GM18873 (cell line): ENCODE measurements at regions not wholly inside any gene's neighbourhood (a gene's known extent, or its start where the extent isn't known, plus 50 kb on each side); places are given as distances from the start of the nearest gene placed in this dataset.

Experiments used
- ATAC-seq: cut with Tn5 transposase; IDR thresholded peaks from one replicate; pipeline ENCODE4 v1.9.1; 2021; ENCODE audit warnings: mild to moderate bottlenecking, moderate library complexity, moderate number of reproducible peaks; ENCODE audit not compliant: unreplicated experiment, low FRiP score

DNA sequence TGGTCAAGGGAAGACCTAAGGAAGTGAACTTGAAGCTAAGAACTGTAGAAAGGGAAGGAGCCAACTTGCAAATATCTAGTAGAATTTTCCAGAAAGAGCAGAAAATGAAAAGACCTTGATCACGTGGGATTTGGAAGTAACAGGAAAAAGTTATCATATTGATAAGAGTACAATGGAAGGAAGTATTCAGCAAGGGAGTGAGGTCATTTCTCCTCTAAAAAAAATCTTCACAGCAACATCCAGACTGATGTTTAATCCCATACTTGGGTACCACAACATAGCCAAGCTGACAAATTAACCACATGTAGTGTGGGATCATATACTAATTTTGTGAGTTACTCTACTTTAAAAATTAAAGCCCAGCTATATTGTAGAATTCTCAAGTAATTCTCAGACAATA lies 207.0 kb upstream of the CXCL12 start:
- no peak for ATAC-seq

DNA sequence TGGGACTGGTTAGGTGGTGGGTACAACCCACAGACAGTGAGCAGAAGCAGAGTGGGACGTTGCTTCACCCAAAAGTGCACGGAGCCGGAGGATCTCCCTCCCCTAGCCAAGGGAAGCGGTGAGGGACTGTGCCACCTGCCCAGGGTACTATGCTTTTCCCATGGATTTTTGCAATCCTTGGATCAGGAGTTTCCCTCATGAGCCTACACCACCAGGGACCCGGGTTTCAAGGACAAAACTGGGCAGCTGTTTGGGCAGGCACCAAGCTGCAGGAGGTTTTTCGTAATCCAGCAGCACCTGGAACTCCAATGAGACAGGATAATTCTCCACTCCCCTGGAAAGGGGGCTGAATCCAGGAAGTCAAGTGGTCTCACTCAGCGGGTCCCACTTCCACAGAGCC lies 209.1 kb upstream of the CXCL12 start:
- no peak for ATAC-seq

DNA sequence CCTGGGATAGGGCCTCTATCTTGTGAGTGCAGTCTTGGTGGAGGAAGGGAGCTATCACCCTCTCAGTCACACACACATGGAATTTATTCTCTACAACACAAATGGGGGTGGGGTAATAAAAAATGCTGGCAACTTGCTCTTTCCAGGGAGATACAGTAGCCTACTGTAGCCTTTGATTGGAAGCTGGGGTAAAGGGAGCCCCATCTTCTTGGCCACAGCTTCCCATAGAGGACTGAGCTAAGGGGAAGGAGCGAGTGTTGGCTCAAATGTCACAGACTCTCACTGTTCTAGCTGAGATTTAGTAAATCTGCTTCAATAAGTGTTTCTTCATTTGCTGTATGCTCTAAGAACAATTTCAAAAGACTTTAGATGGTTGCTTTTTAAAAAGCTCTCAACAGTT lies 222.2 kb upstream of the CXCL12 start:
- ATAC-seq = no peak

DNA sequence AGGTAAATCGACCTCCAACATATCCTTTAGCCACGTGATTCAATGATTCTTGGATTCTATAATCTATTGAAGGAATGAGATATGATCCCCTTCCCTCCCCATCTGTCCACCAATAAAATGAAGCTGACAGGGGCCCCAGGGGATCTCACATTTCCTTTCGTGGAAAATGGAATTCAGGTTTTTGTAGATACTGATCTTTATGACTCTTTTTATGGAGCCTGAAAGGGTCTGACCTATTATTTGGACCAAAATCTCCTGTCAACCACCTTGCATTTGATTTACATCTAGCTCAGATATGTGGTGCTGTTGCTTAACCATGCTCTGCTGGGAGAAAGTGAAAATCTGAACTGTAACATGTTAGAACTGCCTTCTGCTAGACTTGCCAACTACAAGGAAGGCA lies 234.0 kb upstream of the CXCL12 start:
- ATAC-seq = no peak

DNA sequence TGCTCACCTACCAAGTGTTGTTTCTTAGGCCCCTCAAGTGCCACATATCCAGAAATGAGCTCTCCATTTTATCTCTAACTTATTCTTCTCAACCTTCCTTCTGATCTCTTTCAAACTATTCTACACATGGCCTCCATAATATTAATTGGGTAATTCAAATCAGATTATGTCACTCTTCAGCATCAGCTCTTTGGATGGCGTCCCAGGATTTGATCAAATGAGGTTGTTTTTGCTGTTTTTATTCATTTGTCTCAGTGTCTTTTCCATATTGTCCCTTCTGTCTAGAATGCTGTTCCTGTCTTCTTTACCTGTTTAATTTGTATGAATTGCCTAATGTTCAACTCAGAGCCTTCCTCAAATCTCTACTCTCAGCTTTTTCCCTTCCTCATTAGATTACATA lies 234.6 kb upstream of the CXCL12 start:
- ATAC-seq = no peak

DNA sequence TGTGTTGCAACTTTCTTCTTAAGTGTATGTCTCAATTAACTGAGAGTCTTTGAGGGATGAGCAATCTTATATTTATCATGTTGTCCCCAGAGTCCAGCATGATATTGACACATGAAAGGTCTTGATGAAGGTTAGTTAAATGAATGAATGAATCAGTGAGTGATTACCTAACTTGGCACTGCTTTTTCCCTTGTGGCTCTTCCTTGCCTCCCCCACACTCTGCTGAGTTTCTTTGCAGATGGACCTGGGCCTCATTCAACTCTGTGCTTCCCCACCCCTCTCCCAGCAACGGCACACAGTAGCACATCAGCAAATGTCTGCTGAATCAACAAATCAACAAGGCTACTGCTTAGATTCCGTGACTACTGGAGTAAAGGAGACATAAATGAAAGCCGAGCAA lies 235.1 kb upstream of the CXCL12 start:
- ATAC-seq = no peak

DNA sequence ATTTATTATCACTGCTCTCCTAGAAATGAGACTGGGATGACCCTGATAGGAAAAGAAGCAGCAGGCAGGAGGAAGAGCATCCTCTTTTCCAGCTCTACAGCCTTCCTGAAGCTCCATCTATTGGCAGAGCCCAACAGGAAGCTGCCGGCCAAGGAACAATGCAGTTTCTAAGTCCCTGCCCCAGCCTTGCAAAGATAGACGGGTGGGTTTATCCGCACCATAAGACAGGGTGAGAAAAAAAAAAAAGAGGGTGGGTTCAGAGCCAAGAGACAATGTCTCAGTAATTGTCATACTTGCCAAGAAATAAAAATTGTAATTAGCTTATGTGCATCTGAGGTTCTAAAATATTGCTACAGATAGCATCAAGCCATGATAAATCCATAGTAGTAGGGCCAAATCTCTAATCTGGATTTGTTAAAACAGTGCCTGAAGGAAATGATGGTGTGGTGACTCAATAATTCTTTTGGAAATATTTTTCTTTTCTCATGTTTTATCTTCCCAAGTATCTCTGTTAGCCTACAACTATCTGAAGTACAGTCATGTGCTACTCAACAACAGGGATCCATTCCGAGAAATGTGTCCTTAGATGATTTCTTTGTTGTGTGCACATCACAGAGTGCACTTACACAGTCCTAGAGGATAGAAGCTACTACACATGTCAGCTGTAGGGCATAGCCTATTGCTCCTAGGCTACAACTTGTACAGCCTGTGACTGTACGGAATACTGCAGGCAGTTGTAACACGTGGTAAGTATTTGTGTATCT lies 242.9 kb upstream of the CXCL12 start:
- ATAC-seq = no peak

DNA sequence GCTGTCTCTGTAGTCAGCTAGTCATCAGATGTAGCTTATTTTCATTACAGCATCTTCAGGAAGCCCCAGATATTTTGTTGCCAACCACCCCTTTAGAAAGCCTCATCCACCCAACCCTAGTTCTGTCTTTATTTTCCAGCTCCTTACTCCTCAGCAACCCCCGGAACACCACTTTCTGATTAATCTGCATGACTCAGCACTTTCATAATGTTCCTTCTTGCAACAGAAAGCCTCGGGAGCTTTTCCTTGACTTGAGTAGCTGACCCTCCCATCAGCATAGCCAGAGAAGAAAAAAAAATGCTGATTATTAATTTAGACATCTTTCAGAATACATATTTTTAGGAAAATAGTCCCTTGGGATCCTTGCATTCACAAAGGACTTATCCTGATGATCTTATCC lies 244.0 kb upstream of the CXCL12 start:
- ATAC-seq = no peak

DNA sequence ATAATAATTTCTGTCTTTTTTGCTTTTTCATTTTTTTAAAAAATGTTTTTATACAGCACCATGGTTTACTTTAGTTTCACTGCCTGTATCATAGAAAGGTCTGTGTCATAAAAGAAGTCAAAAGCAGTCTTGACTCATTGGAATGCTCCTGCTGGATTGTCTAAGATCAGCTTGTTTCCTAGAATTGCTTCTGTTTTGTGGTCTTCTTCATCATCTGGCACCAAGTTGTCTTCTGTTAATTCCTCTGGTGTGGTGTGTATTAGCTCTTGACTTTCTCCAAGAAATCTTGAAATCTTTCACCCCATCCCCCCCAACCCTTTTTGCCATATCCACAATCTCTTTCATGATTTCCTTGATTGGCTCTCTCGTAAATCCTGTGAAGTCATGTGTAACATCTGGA lies 250.3 kb upstream of the CXCL12 start:
- ATAC-seq = no peak

DNA sequence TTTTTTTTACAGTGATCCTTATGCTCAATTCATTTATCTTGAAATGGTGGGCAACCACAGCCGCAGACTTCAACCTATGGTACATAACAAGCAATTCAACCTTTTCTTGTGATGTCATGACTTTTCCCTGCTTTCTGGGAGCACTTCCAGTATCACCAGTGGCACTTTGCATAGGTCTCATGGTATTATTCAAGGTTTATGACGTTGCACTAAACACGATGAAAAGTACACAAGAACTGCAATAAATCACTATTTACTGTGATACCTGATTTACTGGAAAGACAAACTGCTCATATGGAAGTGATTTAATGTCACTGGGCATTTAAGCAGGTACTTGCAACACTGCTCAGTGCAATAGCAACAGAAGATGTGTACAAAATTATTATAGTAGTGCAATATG lies 251.7 kb upstream of the CXCL12 start:
- no peak for ATAC-seq

DNA sequence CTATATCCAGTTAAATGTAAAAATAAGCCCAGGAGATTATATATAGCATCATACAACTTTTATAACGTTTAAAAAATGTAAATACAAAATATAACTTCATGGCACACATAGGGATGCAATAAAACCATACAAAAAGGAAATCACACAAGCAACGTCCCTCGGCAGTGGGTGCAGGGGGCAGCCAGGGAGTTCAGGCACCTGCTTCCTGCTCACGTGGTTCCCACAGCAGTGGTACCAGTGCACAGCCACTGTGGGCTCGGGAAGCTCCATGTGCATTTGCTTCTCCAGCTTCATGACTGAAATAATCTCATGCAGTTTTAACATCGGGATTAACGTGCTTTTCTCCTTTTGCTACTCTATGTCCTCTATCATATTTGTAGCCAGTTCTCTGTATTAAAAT lies 255.5 kb upstream of the CXCL12 start:
- no peak for ATAC-seq

DNA sequence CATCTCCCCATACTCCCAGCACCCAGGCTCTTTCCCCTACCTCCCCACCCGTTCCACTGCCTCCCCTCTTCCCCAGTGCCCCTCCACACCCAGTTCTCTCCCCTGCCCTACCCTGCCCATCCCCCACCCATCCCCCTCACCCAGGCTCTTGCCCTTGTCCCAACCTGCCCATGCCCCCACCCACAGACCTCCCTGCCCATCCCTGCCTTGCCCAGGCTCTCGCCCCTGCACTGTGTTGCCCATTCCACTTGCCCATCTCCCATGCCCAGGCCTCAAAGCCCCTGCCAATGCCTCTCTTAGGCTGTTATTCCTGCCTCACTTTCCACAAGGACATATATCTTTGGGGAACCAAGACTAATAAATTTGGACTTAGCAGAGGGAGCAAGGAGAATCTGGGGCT lies 262.6 kb upstream of the CXCL12 start:
- ATAC-seq = no peak

DNA sequence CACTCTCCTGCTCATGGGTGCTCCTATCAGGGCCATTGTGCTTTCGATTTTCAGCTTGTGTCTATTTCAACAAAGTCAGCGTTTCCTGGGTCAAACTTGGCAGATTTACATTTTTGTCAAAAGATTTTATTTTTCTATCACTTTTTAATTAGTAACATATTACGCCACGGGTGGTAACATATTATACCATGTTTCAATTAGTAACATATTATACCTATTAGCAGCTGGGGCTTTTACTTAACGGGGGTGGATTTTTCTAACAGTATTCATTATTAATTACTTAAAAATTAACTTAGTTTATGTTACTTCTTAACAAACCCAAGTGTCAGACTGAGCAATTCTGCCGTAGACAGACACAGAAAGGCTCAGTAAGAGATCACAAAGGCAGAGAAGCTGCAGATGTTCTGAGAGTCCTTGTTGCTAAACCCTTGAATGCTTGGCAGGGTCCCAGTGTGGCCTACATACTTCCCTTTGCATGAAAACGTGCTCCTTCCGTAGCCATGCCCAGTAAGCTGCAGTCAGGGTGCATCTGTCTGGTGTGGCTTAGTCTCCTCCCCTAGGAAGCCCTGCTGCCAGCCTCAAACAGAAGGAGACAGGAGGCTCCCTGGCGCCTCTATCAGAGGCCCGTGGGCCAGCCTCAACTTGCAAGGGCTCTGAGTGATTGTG lies 263.1 kb upstream of the CXCL12 start:
- peak; percentile 87 for ATAC-seq

DNA sequence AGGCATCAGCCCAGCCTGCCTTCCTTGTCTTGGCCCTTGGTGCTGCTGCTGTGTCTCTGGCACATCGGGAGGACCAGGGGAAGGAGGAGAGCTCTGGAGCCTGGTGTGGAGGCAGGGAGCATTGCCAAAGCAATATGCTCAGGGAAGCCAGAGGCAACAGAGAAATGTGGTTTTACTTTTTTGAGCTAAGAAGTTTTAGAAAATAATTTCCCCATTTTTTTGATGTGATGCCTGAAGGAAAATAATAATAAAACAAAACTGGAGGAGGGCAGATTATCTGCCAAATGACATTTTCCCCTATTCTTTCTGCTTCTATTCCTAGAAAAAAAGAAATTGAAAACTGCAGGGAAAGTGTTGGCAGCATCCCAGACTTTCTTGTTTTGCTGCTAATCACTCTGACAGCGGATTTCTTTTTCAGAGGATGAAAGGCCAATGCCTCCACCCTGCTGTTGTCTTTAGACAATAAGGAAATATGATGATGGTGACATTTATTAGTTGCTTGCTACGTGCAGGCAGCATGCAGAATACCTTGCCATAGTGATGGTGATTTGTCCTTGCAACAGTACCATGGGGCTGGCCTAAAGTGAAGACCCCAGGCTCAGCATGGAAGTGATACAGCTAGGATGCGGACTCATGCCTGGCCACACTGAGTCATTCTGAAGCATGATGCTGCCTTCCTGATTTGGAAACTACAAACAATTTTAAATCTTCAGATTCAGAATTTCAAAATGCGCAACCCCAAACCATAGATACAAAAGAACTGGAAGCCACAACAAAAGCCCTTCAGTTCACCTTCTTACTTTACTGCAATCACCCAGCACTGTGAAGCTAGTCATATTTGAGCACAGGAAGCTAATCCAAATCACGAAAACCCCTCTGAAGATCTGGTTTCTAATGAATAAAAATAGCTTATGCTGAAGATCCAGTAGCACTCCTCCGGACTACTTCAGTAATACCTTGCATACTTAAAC lies 260.2 kb upstream of the TMEM72 start:
- no peak for ATAC-seq

DNA sequence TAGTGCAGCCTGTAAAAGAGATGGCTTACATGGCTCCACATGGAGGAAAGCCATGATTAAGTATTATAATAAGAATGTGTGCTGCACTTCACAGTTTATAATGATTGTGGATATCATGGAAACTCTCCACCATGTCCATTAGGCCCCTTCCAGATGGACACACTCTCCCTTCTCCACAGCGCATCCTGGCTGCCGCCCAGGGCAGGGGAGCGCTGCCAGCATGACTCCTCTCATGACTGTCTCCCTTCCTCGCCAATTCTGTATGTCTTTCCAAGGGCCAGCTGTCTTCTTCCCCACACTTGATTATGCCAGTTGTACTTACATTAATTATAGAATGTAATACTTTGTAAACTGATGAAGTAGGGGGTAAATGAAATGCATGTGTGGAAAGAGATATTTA lies 259.3 kb upstream of the TMEM72 start:
- ATAC-seq = no peak

DNA sequence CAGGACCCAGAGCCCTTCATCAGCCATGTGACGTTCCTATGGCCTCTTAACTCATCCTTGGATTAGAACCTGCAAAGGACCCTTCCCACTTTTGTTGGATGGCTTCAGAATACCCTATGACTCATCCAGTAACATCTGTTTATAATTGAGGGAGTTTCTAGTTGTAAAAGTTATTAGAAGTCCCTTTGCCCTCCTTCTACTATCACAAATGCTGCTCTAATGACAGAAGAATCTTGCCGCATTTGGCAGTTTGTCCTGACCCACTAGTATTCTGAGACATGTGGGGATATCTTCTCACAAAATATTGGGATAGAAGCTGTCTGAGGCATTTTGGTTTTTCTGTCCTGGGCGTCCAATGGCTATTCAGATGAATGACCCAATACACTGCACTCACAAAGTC lies 251.8 kb upstream of the TMEM72 start:
- ATAC-seq = no peak

DNA sequence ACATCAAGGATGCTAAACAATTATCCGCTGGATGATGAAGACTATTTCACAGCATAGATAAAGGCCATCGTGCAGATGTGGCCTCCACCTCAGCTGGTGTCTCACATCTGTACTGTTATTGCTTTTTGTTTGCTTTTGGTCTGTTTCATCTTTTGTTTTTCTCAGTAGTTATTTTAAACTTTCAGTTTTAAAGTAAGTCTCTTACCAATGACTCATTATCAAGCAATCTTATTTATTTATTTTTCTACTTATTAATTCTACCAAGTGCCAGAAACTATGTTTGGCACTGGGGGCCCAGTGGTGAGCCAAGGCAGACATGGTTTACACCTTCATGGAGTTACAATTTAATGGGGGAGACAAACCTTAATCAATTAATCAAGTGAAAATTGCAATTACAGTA lies 250.9 kb upstream of the TMEM72 start:
- no peak for ATAC-seq

DNA sequence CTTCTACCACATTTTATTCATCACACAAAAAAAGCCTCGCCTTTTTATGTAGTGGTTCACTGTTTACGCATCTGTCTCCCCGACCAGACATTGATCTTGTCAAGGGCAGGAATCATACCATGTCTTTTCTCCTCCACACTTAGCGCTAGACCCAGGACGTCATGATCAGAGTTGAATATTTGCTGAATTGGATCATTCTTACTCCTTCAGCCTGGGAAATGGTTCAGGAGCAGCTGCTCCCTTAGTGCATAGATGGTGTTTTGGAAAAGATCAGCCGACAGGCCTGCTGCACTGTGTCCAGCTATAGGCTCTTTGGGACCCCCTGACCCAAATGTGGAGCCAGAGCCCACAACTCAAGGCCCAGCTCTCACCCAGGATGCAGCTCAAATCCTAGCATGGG lies 249.1 kb upstream of the TMEM72 start:
- no peak for ATAC-seq

DNA sequence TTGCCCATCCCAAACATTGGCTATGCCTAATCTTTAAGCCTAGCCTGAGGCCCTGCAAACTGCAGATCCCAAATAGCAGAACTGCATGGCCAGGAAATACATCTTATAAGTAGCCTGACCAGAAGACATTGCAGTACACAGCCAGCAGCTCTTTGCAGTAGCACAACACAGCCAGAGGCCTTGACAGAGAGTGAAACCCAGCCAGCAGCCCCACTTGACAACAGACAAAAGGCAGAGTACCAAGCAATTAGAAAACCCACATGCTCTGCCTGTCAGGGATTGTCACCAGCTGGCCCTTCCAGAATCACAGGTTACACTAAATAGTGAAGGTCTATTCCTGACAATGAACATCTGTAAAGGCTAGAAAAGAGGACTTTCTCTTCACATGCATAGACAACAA lies 242.8 kb upstream of the TMEM72 start:
- no peak for ATAC-seq

DNA sequence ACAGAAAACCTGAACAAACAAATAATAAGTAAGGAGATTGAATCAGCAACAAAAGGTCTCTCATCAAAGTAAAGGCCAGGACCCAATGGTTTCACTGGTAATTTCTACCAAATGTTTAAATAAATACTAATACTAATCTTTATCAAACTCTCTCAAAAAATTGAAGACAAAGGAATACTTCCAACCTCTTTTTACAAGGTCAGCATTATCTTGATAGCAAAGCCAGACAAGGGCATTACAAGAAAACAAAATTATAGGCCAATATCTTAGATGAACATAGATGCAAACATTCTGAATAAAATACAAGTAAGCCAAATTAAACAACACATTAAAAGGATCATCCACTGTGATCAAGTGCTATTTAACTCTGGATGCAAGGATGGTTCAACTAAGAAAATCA lies 239.8 kb upstream of the TMEM72 start:
- no peak for ATAC-seq

DNA sequence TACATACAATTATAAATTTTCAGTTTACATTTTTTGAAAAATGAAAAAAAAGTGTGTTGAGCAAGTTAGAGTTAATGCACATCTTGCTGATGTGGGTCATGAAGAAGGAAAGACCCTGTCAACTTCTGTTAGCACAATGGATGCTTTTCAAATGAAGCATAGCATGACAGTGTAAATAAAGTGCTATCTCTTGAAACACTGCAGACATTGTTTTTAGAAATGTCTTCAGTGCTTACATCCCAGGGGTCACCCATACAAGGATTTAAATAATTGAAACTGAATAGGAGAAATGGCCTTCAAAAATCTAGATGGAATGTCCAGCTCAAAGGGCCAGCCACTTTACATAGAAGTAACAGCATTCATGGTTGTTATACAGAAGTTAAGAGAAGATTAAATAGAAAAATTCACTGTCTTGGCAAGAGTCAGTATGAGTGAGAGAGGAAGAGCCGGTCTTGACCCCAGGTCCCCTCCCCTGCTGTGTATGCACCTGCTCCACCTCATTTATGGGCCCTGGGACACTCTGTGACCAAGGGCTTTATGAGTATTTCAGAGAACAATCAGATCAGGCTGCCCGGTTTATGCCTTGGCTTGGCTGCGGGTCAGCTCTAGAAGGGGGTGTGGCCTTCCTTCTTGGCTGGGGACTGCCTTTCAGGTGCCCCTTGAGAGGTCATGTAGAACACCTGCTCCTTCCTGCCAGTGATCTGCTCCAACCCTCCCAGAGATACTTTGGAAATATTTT lies 237.7 kb upstream of the TMEM72 start:
- ATAC-seq = no peak
